ENCODE measurements at regions not wholly inside any gene's neighbourhood (a gene's known extent, or its start where the extent isn't known, plus 50 kb on each side); places are given as distances from the start of the nearest gene placed in this dataset.

- TF ChIP-seq CTCF (IDR thresholded peaks at IDR 0.05; ENCODE audit: poor library complexity), result no peak
- TF ChIP-seq EZH2phosphoT487 (IDR thresholded peaks at IDR 0.05; ENCODE audit: low read depth, severe bottlenecking, unreplicated experiment), result no peak
- no peak for TF ChIP-seq EZH2 (IDR thresholded peaks at IDR 0.05; ENCODE audit: borderline replicate concordance)
These were observed 85.4 kb downstream of the KLF12 start for GRCh38 chr13:74048756-74049155.

Data from hepatocyte (in vitro differentiated cells).